ENCODE measurements at regions not wholly inside any gene's neighbourhood (a gene's known extent, or its start where the extent isn't known, plus 50 kb on each side); places are given as distances from the start of the nearest gene placed in this dataset.

DNA sequence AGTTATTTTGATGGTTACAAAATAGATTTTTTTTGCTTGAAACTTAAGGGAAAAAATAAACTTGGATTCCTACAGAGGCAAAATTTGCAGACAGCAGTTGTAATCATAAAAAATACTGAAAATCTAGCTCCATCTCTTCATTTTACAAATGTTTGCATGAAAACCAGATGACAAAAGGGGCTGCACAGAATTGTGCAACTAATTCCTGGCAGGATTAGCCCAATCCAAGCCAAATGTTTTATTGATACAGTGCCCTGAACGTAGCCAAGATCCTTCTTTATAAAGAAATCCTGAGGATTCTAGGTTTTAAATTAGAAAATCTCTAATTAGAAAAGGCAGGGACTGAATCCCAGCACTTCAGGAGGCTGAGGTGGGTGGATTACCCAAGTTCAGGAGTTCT lies 356.4 kb upstream of the SEL1L start:
- Histone ChIP-seq H3K9me3 (ENCODE audit: control insufficient read depth in 2 of 3, insufficient read depth in 1 of 3, low read length in 3 of 3) (no peaks in the 10 kb centered on the region), H3K9ac (ENCODE audit: low read length in 3 of 3) (no peak overlapping the region), H3K4me1 (ENCODE audit: control insufficient read depth in 2 of 3, insufficient read depth in 2 of 3, low read depth in 1 of 3, low read length in 3 of 3) (no peaks in the 10 kb centered on the region), H3K27me3 (ENCODE audit: control insufficient read depth, insufficient read depth, low read length) (no peaks in the 10 kb centered on the region), H3K27ac (ENCODE audit: low read depth in 2 of 2, low read length in 2 of 2) (no peak overlapping the region), H3K4me3 (ENCODE audit: low read length in 3 of 3) (no peak overlapping the region), H3K36me3 (ENCODE audit: control insufficient read depth in 2 of 3, insufficient read depth in 3 of 3, low read length in 3 of 3) (no peaks in the 10 kb centered on the region)
- DNase-seq (no peak), FAIRE-seq (no peak)
- intact Hi-C loops (cut with DNase I), result no loop called here
- TF ChIP-seq, protein P1, sequence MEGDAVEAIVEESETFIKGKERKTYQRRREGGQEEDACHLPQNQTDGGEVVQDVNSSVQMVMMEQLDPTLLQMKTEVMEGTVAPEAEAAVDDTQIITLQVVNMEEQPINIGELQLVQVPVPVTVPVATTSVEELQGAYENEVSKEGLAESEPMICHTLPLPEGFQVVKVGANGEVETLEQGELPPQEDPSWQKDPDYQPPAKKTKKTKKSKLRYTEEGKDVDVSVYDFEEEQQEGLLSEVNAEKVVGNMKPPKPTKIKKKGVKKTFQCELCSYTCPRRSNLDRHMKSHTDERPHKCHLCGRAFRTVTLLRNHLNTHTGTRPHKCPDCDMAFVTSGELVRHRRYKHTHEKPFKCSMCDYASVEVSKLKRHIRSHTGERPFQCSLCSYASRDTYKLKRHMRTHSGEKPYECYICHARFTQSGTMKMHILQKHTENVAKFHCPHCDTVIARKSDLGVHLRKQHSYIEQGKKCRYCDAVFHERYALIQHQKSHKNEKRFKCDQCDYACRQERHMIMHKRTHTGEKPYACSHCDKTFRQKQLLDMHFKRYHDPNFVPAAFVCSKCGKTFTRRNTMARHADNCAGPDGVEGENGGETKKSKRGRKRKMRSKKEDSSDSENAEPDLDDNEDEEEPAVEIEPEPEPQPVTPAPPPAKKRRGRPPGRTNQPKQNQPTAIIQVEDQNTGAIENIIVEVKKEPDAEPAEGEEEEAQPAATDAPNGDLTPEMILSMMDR (IDR thresholded peaks at IDR 0.05; ENCODE audit: borderline replicate concordance, extremely low read depth, insufficient read depth), result no peak

DNA sequence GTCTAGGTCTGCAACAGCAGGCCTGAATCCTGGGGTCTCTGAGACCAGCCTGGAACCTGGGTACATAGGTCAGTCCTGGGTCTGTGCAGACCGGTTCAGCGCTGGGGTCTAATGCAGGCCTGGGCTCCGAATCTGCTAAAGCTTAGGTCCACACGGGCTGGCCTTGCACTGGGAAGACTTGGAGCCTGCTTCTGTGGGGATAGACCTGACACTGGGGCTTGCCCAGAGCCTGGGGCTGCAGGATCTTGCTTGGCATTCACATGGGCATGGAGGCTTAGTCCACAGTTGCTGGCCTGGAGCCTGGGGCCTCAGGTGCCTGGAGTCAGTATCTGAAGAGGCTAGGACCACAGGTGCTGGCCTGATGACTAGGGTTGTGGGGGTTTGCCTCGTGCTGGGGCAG lies 369.8 kb upstream of the SEL1L start:
- no peak for DNase-seq
- no peak overlapping the region for H3K4me3 ChIP-seq (ENCODE audit: low read length in 3 of 3)
- H3K9me3 ChIP-seq (ENCODE audit: control insufficient read depth in 2 of 3, insufficient read depth in 1 of 3, low read length in 3 of 3), result peaks cover 0 to 5% (median 3%) of the 10 kb centered on the region in 3 donors
- no peak for FAIRE-seq
- H3K36me3 ChIP-seq (ENCODE audit: control insufficient read depth in 2 of 3, insufficient read depth in 3 of 3, low read length in 3 of 3), result no peaks in the 10 kb centered on the region
- no peak overlapping the region for H3K9ac ChIP-seq (ENCODE audit: low read length in 3 of 3)
- no peak overlapping the region for H3K27ac ChIP-seq (ENCODE audit: low read depth in 2 of 2, low read length in 2 of 2)
- TF ChIP-seq, protein P1 (IDR thresholded peaks at IDR 0.05; ENCODE audit: borderline replicate concordance, extremely low read depth, insufficient read depth), result no peak
- intact Hi-C loops (cut with DNase I), result no loop called here
- H3K27me3 ChIP-seq (ENCODE audit: control insufficient read depth, insufficient read depth, low read length), result no peaks in the 10 kb centered on the region
- no peaks in the 10 kb centered on the region for H3K4me1 ChIP-seq (ENCODE audit: control insufficient read depth in 2 of 3, insufficient read depth in 2 of 3, low read depth in 1 of 3, low read length in 3 of 3)

DNA sequence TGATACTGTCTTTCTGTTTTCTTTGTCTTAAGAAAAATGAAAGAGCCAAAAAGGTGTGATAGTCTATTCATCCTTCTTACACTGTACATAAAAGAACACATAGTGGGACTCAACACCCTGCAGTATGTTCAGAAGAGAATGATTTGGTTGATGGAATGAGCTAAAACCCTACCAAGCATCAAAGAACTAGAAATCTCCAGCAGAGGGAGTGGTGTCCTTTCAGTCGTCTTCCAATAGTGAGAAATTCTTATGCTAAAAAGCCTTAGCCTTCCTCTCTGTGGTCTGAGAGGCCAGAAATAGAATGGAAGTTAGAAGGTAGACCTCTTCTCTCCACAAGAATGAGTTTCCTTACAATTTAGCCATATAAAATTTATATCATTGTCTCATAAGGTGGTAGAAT lies 393.4 kb upstream of the SEL1L start:
- intact Hi-C loops (cut with DNase I), result no loop called here
- no peaks in the 10 kb centered on the region for H3K9me3 ChIP-seq (ENCODE audit: control insufficient read depth in 2 of 3, insufficient read depth in 1 of 3, low read length in 3 of 3)
- TF ChIP-seq, protein P1 (IDR thresholded peaks at IDR 0.05; ENCODE audit: borderline replicate concordance, extremely low read depth, insufficient read depth), result no peak
- no peaks in the 10 kb centered on the region for H3K27me3 ChIP-seq (ENCODE audit: control insufficient read depth, insufficient read depth, low read length)
- H3K27ac ChIP-seq (ENCODE audit: low read depth in 2 of 2, low read length in 2 of 2), result no peak overlapping the region
- no peaks in the 10 kb centered on the region for H3K36me3 ChIP-seq (ENCODE audit: control insufficient read depth in 2 of 3, insufficient read depth in 3 of 3, low read length in 3 of 3)
- H3K4me1 ChIP-seq (ENCODE audit: control insufficient read depth in 2 of 3, insufficient read depth in 2 of 3, low read depth in 1 of 3, low read length in 3 of 3), result no peaks in the 10 kb centered on the region
- no peak overlapping the region for H3K4me3 ChIP-seq (ENCODE audit: low read length in 3 of 3)
- H3K9ac ChIP-seq (ENCODE audit: low read length in 3 of 3), result no peak overlapping the region
- DNase-seq (peak in 1 of 5 donors; percentile 18), FAIRE-seq (no peak)

DNA sequence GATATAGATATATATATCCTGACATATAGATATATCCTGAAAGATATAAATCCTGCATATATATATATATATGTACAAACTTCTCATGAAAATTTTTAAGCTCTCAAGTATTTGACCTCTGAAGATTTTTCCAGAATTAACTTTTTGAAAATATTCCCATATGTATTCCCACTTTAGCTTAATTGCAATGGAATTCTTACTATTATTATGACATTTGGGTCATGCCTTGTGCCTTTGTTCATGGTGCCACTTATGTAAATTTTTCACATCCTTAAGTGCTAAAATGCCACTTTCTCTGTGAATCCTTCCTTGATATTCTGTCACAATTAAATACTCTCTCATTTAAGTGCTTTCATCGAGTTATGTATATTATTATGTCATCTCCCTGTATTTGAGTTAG lies 398.2 kb upstream of the SEL1L start:
- Histone ChIP-seq H3K4me3 (ENCODE audit: low read length in 3 of 3) (no peak overlapping the region), H3K27me3 (ENCODE audit: control insufficient read depth, insufficient read depth, low read length) (no peaks in the 10 kb centered on the region), H3K4me1 (ENCODE audit: control insufficient read depth in 2 of 3, insufficient read depth in 2 of 3, low read depth in 1 of 3, low read length in 3 of 3) (no peaks in the 10 kb centered on the region), H3K9me3 (ENCODE audit: control insufficient read depth in 2 of 3, insufficient read depth in 1 of 3, low read length in 3 of 3) (no peaks in the 10 kb centered on the region), H3K9ac (ENCODE audit: low read length in 3 of 3) (no peak overlapping the region), H3K27ac (ENCODE audit: low read depth in 2 of 2, low read length in 2 of 2) (no peak overlapping the region), H3K36me3 (ENCODE audit: control insufficient read depth in 2 of 3, insufficient read depth in 3 of 3, low read length in 3 of 3) (no peaks in the 10 kb centered on the region)
- no peak for FAIRE-seq
- TF ChIP-seq, protein P1 (IDR thresholded peaks at IDR 0.05; ENCODE audit: borderline replicate concordance, extremely low read depth, insufficient read depth), result no peak
- DNase-seq, result no peak
- intact Hi-C loops (cut with DNase I), result no loop called here

Data from kidney (tissue), 13 donors.